ENCODE measurements at regions not wholly inside any gene's neighbourhood (a gene's known extent, or its start where the extent isn't known, plus 50 kb on each side); places are given as distances from the start of the nearest gene placed in this dataset.
A peak's percentile ranks its signal among the peaks of the same experiment; 100 is the strongest.

DNA sequence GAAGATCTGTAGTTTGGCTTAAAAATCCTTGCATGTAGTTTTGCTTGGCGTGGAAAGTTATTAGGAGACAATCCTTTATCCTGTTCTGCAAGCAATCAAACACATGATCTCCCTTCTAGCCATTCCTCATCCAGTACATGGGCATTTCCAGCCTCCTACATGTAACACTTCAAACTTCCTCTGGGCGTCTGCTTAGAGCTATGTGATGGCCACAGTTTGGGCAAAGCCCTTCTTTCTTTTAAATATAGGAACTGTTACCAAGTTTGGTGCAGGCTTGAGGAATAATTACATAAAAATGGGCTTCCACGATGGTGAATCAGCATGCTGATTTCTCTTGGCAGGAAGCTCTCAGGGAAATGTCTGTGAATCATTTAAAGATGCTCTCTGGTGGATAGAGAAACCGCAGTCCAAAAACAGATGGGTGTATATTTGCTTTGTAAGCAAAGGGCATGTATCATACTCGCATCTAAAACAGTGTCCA is 176.9 kb upstream of the FMN2 start:
- no peak for TF ChIP-seq EZH2 (optimal IDR thresholded peaks at IDR 0.05; ENCODE audit: low read depth, low read length)
- TF ChIP-seq, protein P1, sequence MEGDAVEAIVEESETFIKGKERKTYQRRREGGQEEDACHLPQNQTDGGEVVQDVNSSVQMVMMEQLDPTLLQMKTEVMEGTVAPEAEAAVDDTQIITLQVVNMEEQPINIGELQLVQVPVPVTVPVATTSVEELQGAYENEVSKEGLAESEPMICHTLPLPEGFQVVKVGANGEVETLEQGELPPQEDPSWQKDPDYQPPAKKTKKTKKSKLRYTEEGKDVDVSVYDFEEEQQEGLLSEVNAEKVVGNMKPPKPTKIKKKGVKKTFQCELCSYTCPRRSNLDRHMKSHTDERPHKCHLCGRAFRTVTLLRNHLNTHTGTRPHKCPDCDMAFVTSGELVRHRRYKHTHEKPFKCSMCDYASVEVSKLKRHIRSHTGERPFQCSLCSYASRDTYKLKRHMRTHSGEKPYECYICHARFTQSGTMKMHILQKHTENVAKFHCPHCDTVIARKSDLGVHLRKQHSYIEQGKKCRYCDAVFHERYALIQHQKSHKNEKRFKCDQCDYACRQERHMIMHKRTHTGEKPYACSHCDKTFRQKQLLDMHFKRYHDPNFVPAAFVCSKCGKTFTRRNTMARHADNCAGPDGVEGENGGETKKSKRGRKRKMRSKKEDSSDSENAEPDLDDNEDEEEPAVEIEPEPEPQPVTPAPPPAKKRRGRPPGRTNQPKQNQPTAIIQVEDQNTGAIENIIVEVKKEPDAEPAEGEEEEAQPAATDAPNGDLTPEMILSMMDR (IDR thresholded peaks at IDR 0.05; ENCODE audit: low read length), result peak; percentile 43
- no peak for TF ChIP-seq EZH2phosphoT487 (IDR thresholded peaks at IDR 0.05; ENCODE audit: low read length)
- Histone ChIP-seq H3K4me1 (ENCODE audit: low read length) (peaks cover 72% of the 10 kb centered on the region), H3K36me3 (replicated peaks; ENCODE audit: insufficient read depth, low read length) (no peaks in the 10 kb centered on the region), H3K4me3 (ENCODE audit: low read length) (0 out of 2 replicates have a peak overlapping the region, but pooled peaks have one; percentile 3), H3K9me3 (replicated peaks; ENCODE audit: insufficient read depth, low read length) (no peaks in the 10 kb centered on the region), H3K27me3 (replicated peaks; ENCODE audit: insufficient read depth, low read length) (no peaks in the 10 kb centered on the region), H3K9ac (ENCODE audit: low read length) (peak overlapping the region; percentile 30), H2AFZ (ENCODE audit: low read length) (no peak overlapping the region), H4K20me1 (ENCODE audit: insufficient read depth, low read length) (no peaks in the 10 kb centered on the region), H3K4me2 (ENCODE audit: low read depth, low read length) (peak overlapping the region; percentile 55), H3K79me2 (ENCODE audit: low read length) (no peaks in the 10 kb centered on the region), H3K9me2 (replicated peaks; ENCODE audit: insufficient read depth, low read length) (no peaks in the 10 kb centered on the region), H3K27ac (ENCODE audit: low read length) (peak overlapping the region; percentile 94), H3F3A (ENCODE audit: insufficient read depth, low read length) (peaks cover 52% of the 10 kb centered on the region)
- peak; percentile 90 for DNase-seq

DNA sequence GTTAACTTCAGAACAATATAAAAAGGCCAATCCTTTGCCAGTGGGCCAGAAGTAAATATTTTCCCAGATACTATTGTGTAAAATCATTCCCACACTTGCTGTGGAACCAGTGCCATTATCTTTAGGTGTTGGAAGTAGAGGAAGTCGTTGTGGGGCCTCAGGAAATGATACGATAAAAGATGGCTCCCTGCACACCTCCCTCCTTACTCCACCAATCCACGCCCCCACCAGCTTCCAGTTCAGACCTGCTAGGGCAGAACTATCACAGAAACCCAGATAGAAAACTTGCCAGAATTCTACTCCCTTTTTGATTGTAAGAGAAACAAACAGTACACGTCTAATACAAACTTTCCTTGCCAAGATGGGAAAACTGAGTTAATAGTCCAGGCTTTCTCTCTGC is 173.0 kb upstream of the FMN2 start:
- Histone ChIP-seq H3K27ac (ENCODE audit: low read length) (peak overlapping the region; percentile 22; the same call in 1 of the 2 replicates), H3K4me3 (ENCODE audit: low read length) (no peak overlapping the region), H3F3A (ENCODE audit: insufficient read depth, low read length) (peaks cover 26% of the 10 kb centered on the region), H3K9ac (ENCODE audit: low read length) (no peak overlapping the region), H3K9me3 (replicated peaks; ENCODE audit: insufficient read depth, low read length) (no peaks in the 10 kb centered on the region), H3K27me3 (replicated peaks; ENCODE audit: insufficient read depth, low read length) (no peaks in the 10 kb centered on the region), H4K20me1 (ENCODE audit: insufficient read depth, low read length) (no peaks in the 10 kb centered on the region), H3K4me1 (ENCODE audit: low read length) (peaks cover 42% of the 10 kb centered on the region), H3K79me2 (ENCODE audit: low read length) (no peaks in the 10 kb centered on the region), H3K9me2 (replicated peaks; ENCODE audit: insufficient read depth, low read length) (no peaks in the 10 kb centered on the region), H2AFZ (ENCODE audit: low read length) (peak overlapping the region; percentile 4; the same call in 1 of the 2 replicates), H3K4me2 (ENCODE audit: low read depth, low read length) (peak overlapping the region; percentile 25), H3K36me3 (replicated peaks; ENCODE audit: insufficient read depth, low read length) (no peaks in the 10 kb centered on the region)
- TF ChIP-seq, protein P1 (IDR thresholded peaks at IDR 0.05; ENCODE audit: low read length), result no peak
- no peak for TF ChIP-seq EZH2phosphoT487 (IDR thresholded peaks at IDR 0.05; ENCODE audit: low read length)
- no peak for TF ChIP-seq EZH2 (optimal IDR thresholded peaks at IDR 0.05; ENCODE audit: low read depth, low read length)
- DNase-seq, result no peak

GRCh38 chr1:239920214-239920613 is 171.5 kb upstream of the FMN2 start:
- Histone ChIP-seq H3K36me3 (replicated peaks; ENCODE audit: insufficient read depth, low read length) (no peaks in the 10 kb centered on the region), H3F3A (ENCODE audit: insufficient read depth, low read length) (peaks cover 10% of the 10 kb centered on the region), H3K79me2 (ENCODE audit: low read length) (no peaks in the 10 kb centered on the region), H3K9me2 (replicated peaks; ENCODE audit: insufficient read depth, low read length) (no peaks in the 10 kb centered on the region), H3K27ac (ENCODE audit: low read length) (no peak overlapping the region), H3K4me3 (ENCODE audit: low read length) (no peak overlapping the region), H3K4me2 (ENCODE audit: low read depth, low read length) (no peak overlapping the region), H3K9ac (ENCODE audit: low read length) (no peak overlapping the region), H3K4me1 (ENCODE audit: low read length) (peaks cover 27% of the 10 kb centered on the region), H4K20me1 (ENCODE audit: insufficient read depth, low read length) (no peaks in the 10 kb centered on the region), H2AFZ (ENCODE audit: low read length) (no peak overlapping the region), H3K9me3 (replicated peaks; ENCODE audit: insufficient read depth, low read length) (no peaks in the 10 kb centered on the region), H3K27me3 (replicated peaks; ENCODE audit: insufficient read depth, low read length) (no peaks in the 10 kb centered on the region)
- no peak for TF ChIP-seq EZH2 (optimal IDR thresholded peaks at IDR 0.05; ENCODE audit: low read depth, low read length)
- TF ChIP-seq, protein P1 (IDR thresholded peaks at IDR 0.05; ENCODE audit: low read length), result no peak
- no peak for DNase-seq
